OCI-LY7 (cell line): ENCODE measurements at regions not wholly inside any gene's neighbourhood (a gene's known extent, or its start where the extent isn't known, plus 50 kb on each side); places are given as distances from the start of the nearest gene placed in this dataset.
A peak's percentile ranks its signal among the peaks of the same experiment; 100 is the strongest.
"Not testable (repeated sequence)": the region's sequence is repeated elsewhere in the genome, so short reads cannot be mapped to it uniquely, and the experiment has no call there.

Source experiments
- BruUV-seq: library from RNA; stranded (reverse); fragments of 400-500 nt; replicated peaks from 2 replicates; lab custom pipeline; 2021; lab: Mats Ljungman, UMichigan
- CTCF ChIA-PET: fragments of 300-600 bp; sonication (Branson Sonifier 250); formaldehyde crosslinking; loops from one replicate; lab custom pipeline; 2022; ENCODE audit warnings: antibody characterized with exemption; ENCODE audit not compliant: unreplicated experiment; lab: Charles Lee
- POLR2A ChIA-PET: fragments of 300-600 bp; sonication (Branson Sonifier 250); formaldehyde crosslinking; loops from one replicate; lab custom pipeline; 2022; ENCODE audit warnings: antibody characterized with exemption; lab: Charles Lee
- DNase-seq: peaks from one replicate; pipeline ENCODE4 v3.0.0-alpha.2; 2015; ENCODE audit warnings: low spot score
- H2AFZ ChIP-seq: fragments of 200-600 bp; sonication (generic), shearing (Covaris generic); 2 replicates; pipeline ENCODE4 v1.6.1; 2014; ENCODE audit warnings: mild to moderate bottlenecking, antibody characterized with exemption, low read length, moderate library complexity
- H3K27ac ChIP-seq: fragments of 200-600 bp; sonication (generic); 2 replicates; pipeline ENCODE4 v1.5.1; 2014; ENCODE audit warnings: mixed run types, low read depth, mild to moderate bottlenecking, moderate library complexity, low read length, inconsistent platforms; ENCODE audit not compliant: poor library complexity, severe bottlenecking
- H3K36me3 ChIP-seq: fragments of 200-600 bp; sonication (generic); 2 replicates; pipeline ENCODE4 v1.6.1; 2014; ENCODE audit warnings: mild to moderate bottlenecking, antibody characterized with exemption, low read length, moderate library complexity, mixed read lengths; ENCODE audit not compliant: insufficient read depth
- H3K4me1 ChIP-seq: fragments of 200-600 bp; sonication (generic); 2 replicates; pipeline ENCODE4 v1.5.1; 2014; ENCODE audit warnings: mild to moderate bottlenecking, low read length; ENCODE audit not compliant: insufficient read depth, poor library complexity, severe bottlenecking
- H3K4me2 ChIP-seq: fragments of 200-600 bp; sonication (generic); 2 replicates; pipeline ENCODE4 v1.6.1; 2014; ENCODE audit warnings: mild to moderate bottlenecking, low read length
- H3K4me3 ChIP-seq: fragments of 200-600 bp; sonication (generic); 2 replicates; pipeline ENCODE4 v1.5.1; 2014; ENCODE audit warnings: mild to moderate bottlenecking, low read depth, low read length; ENCODE audit not compliant: poor library complexity, severe bottlenecking
- H3K79me2 ChIP-seq: fragments of 200-600 bp; sonication (generic); 2 replicates; pipeline ENCODE4 v1.6.1; 2016; ENCODE audit warnings: low read depth, mild to moderate bottlenecking, low read length, moderate library complexity, mixed read lengths; ENCODE audit not compliant: insufficient read depth
- H3K9me2 ChIP-seq: fragments of 200-600 bp; sonication (generic); 2 replicates; pipeline ENCODE4 v1.6.1; 2016; ENCODE audit warnings: mild to moderate bottlenecking, low read length, mixed read lengths; ENCODE audit not compliant: insufficient read depth
- H3K9me3 ChIP-seq: fragments of 200-600 bp; sonication (generic); 2 replicates; pipeline ENCODE4 v1.6.1; 2014; ENCODE audit warnings: mild to moderate bottlenecking, mixed run types, low read length, mixed read lengths
- H4K20me1 ChIP-seq: fragments of 200-600 bp; sonication (generic); 2 replicates; pipeline ENCODE4 v1.6.1; 2014; ENCODE audit warnings: mild to moderate bottlenecking, antibody characterized with exemption, low read length, moderate library complexity, mixed read lengths; ENCODE audit not compliant: insufficient read depth
- CTCF ChIP-seq: fragments of 200-600 bp; sonication (generic); conservative IDR thresholded peaks from 2 replicates; pipeline ENCODE4 v1.5.1; 2014; ENCODE audit warnings: mild to moderate bottlenecking, antibody characterized with exemption, low read length, moderate library complexity, mixed read lengths
- EZH2phosphoT487 ChIP-seq: fragments of 200-600 bp; sonication (generic); IDR thresholded peaks from 2 replicates; pipeline ENCODE4 v1.6.1; 2018; ENCODE audit warnings: low read depth, borderline replicate concordance, mild to moderate bottlenecking, mixed run types, antibody characterized with exemption, low read length, moderate library complexity, mixed read lengths
- intact Hi-C: fragments of 100-400 bp; cut with micrococcal nuclease; formaldehyde crosslinking; loops from one replicate; pipeline ENCODE4 v1.10.0; 2022; ENCODE audit not compliant: unreplicated experiment

- CTCF ChIA-PET: no interaction called here
Observed at GRCh38 chr17:436571-436970, 84.0 kb upstream of the RPH3AL start.

GRCh38 chr17:432471-432870 lies 79.9 kb upstream of the RPH3AL start:
- H3K36me3 ChIP-seq, H2AFZ ChIP-seq, intact Hi-C loops, BruUV-seq, H3K27ac ChIP-seq, H3K4me3 ChIP-seq, H3K79me2 ChIP-seq, H3K4me2 ChIP-seq, H3K9me2 ChIP-seq, H3K4me1 ChIP-seq, H4K20me1 ChIP-seq: not testable (repeated sequence)
- H3K9me3 ChIP-seq: peaks cover 29% of the 10 kb centered on the region
- peak; percentile 4 for DNase-seq
- CTCF ChIA-PET: interaction anchor here (0.5 kb wide), 1 partner anchor 198 kb away, joined by 6 read pairs; no protein-coding TSS in a partner anchor
- POLR2A ChIA-PET: interaction anchor here (1.0 kb wide), 1 partner anchor 71 kb away, joined by 3 read pairs; no protein-coding TSS in a partner anchor

More at GRCh38 chr17:436571-436970, 84.0 kb upstream of the RPH3AL start:
- H3K9me3 ChIP-seq: peaks cover 17% of the 10 kb centered on the region
- intact Hi-C loops: no loop called here
- H2AFZ ChIP-seq: no peak overlapping the region
- no peak overlapping the region for H3K4me2 ChIP-seq
- DNase-seq: no peak
- no peaks in the 10 kb centered on the region for H3K4me1 ChIP-seq
- BruUV-seq: no TSS peak
- H3K9me2 ChIP-seq: no peaks in the 10 kb centered on the region
- POLR2A ChIA-PET: no interaction called here
- TF ChIP-seq CTCF: no peak
- TF ChIP-seq EZH2phosphoT487: no peak
- no peak overlapping the region for H3K27ac ChIP-seq
- no peaks in the 10 kb centered on the region for H3K79me2 ChIP-seq
- no peak overlapping the region for H3K4me3 ChIP-seq
- H3K36me3 ChIP-seq: no peaks in the 10 kb centered on the region
- H4K20me1 ChIP-seq: no peaks in the 10 kb centered on the region

DNA sequence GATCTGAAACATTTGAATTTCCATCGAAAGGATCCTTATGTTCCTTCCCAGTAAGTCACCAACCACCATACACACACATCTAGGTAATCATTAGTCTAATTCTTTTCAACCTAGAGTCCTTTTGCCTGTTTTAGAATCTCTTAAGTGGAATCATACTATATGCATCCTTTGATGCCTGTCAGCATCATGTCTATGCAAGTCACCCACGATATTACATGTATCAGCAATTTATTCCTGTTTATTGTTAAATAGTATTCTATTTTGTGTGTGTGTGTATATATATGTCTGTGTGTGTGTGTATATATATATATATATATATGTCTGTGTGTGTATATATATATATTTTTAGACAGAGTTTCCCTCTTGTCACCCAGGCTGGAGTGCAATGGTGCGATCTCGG lies 78.9 kb upstream of the RPH3AL start:
- BruUV-seq: no TSS peak
- Histone ChIP-seq H3K9me3 (peaks cover 24% of the 10 kb centered on the region), H3K9me2 (no peaks in the 10 kb centered on the region), H3K4me1 (no peaks in the 10 kb centered on the region), H3K36me3 (no peaks in the 10 kb centered on the region), H3K79me2 (no peaks in the 10 kb centered on the region), H2AFZ (no peak overlapping the region), H3K27ac (no peak overlapping the region), H3K4me3 (no peak overlapping the region), H4K20me1 (no peaks in the 10 kb centered on the region), H3K4me2 (no peak overlapping the region)
- TF ChIP-seq EZH2phosphoT487: no peak
- TF ChIP-seq CTCF: no peak
- ChIA-PET POLR2A (no interaction called here), CTCF (no interaction called here)
- intact Hi-C loops: no loop called here
- no peak for DNase-seq
